ENCODE measurements at regions not wholly inside any gene's neighbourhood (a gene's known extent, or its start where the extent isn't known, plus 50 kb on each side); places are given as distances from the start of the nearest gene placed in this dataset.

DNA sequence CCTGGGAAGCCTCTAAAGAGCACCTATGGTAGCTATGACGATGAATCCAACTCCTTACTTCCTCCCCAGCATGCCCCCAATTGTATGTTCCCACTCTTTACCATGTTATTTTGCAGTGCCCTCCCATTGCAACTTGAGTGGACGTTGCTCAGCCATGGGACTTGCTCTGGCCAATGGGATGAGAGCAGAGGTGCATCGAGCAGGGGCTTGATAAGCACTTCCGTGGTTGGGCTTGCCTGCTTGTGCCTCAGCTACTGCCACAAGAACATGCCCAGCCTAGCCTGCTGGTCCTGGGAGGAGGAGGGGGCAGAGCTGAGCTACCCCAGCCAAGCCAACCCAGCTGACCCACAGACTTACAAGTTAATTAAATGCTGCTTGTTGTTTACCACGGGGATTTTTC is 71.1 kb upstream of the CTNNBL1 start:
- Histone ChIP-seq H3K9ac (ENCODE audit: low read length) (no peak overlapping the region), H3K9me3 (ENCODE audit: control insufficient read depth, low read length) (peaks cover 3% of the 10 kb centered on the region), H3K27me3 (replicated peaks; ENCODE audit: control insufficient read depth, insufficient read depth, low read length) (peaks cover 50% of the 10 kb centered on the region), H3K36me3 (ENCODE audit: control insufficient read depth, insufficient read depth, low read length, severe bottlenecking) (no peaks in the 10 kb centered on the region), H3K4me1 (ENCODE audit: control insufficient read depth, insufficient read depth, low read length) (no peaks in the 10 kb centered on the region), H3K4me3 (ENCODE audit: low read length) (no peak overlapping the region)
- DNase-seq (ENCODE audit: low read depth), result no peak

DNA sequence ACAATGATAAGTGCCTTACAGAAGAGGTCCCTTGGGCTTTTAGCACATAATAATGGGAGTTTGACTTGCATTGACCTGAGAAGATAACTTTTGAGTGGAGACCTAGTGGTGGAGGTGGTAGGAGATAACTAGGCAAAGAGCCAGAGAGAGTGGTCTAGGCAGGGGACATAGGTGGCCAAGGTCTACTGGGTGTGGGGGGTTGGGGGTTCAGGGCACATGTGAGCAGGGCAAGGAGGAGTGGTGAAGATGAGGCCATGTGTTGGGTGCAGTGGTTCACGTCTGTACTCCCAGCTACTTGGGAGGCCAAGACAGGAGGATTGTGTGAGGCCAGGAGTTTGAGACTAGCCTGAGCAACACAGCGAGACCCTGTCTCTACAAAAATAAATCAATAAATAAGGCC is 74.3 kb upstream of the CTNNBL1 start:
- H3K36me3 ChIP-seq (ENCODE audit: control insufficient read depth, insufficient read depth, low read length, severe bottlenecking), result no peaks in the 10 kb centered on the region
- H3K4me3 ChIP-seq (ENCODE audit: low read length), result no peak overlapping the region
- no peaks in the 10 kb centered on the region for H3K4me1 ChIP-seq (ENCODE audit: control insufficient read depth, insufficient read depth, low read length)
- DNase-seq (ENCODE audit: low read depth), result no peak
- H3K9me3 ChIP-seq (ENCODE audit: control insufficient read depth, low read length), result no peaks in the 10 kb centered on the region
- H3K9ac ChIP-seq (ENCODE audit: low read length), result no peak overlapping the region
- H3K27me3 ChIP-seq (replicated peaks; ENCODE audit: control insufficient read depth, insufficient read depth, low read length), result peaks cover 63% of the 10 kb centered on the region

DNA sequence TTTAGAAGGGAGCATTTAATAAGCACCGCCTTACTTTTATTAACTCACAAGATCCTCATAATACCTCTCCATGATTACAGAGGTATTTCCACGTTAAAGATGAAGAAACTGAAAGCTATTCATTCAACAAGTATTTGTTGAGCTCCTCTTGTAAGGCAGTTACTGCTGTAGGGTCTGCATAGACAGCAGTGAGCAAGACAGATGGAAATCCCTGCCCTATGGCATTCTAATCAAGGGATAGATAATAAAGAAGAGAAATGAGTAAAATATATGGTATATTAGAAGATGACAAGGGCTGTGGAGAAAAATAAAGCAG is 77.8 kb upstream of the CTNNBL1 start:
- no peak overlapping the region for H3K9ac ChIP-seq (ENCODE audit: low read length)
- H3K27me3 ChIP-seq (replicated peaks; ENCODE audit: control insufficient read depth, insufficient read depth, low read length), result peaks cover 46% of the 10 kb centered on the region
- DNase-seq (ENCODE audit: low read depth), result no peak
- H3K4me1 ChIP-seq (ENCODE audit: control insufficient read depth, insufficient read depth, low read length), result no peaks in the 10 kb centered on the region
- H3K4me3 ChIP-seq (ENCODE audit: low read length), result no peak overlapping the region
- H3K36me3 ChIP-seq (ENCODE audit: control insufficient read depth, insufficient read depth, low read length, severe bottlenecking), result no peaks in the 10 kb centered on the region
- peaks cover 11% of the 10 kb centered on the region for H3K9me3 ChIP-seq (ENCODE audit: control insufficient read depth, low read length)

DNA sequence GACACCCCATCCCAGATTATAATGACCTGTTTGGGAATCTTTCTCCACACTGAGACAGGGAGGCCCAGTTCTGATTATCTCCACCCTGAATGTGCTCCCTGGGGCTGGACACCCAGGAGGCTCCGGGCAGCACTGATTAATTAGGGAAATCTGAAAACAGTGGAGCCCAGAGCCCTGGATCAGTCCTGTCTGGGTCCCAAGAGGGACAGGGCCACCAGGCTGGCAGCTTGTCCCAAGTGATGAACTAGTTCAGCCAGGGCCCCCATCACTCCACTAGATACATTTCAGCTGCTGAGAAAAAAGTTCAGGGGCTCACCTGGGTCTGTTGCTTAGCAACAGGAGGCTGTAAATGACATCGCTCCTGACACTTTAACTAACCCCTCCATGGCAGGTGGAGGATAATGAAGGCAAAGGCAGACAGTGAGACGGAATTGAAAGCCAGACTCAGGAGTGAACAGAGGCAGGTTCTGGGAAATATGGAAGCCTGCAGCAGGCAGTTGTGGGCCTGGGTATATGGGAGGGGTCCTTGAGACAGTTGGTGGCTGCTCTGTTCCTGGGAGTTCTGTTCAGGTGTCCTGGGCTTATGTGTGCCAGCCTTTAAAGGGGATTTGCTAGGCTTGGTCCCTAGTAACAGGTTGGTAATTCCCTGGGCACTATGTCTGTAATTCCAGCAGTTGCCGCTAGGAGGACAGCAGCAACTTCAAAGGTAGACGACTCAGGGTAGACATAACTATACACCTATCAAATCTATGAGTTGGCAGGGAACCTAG is 78.3 kb upstream of the CTNNBL1 start:
- peak; percentile 15 for DNase-seq (ENCODE audit: low read depth)
- H3K9ac ChIP-seq (ENCODE audit: low read length), result no peak overlapping the region
- H3K36me3 ChIP-seq (ENCODE audit: control insufficient read depth, insufficient read depth, low read length, severe bottlenecking), result no peaks in the 10 kb centered on the region
- H3K4me1 ChIP-seq (ENCODE audit: control insufficient read depth, insufficient read depth, low read length), result no peaks in the 10 kb centered on the region
- H3K4me3 ChIP-seq (ENCODE audit: low read length), result no peak overlapping the region
- H3K27me3 ChIP-seq (replicated peaks; ENCODE audit: control insufficient read depth, insufficient read depth, low read length), result peaks cover 41% of the 10 kb centered on the region
- H3K9me3 ChIP-seq (ENCODE audit: control insufficient read depth, low read length), result peaks cover 11% of the 10 kb centered on the region

DNA sequence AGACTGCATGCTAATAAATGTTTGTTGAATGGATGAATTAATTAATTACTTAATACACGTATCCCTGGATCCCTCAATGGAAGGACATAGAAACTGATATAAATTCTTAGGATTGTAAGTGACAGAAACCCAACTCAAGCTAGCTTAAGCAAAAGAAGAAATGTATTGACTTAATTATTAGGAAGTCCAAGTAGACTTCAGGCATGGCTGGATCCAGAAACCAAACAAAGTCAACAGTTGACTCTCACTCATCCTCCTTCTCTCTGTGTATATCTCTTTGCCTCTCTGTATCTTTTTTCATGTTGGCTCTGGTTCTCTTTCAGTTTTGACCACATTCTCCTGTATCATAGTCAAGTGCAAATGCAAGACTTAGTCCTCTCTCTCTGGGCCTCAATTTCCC is 82.0 kb upstream of the CTNNBL1 start:
- Histone ChIP-seq H3K36me3 (ENCODE audit: control insufficient read depth, insufficient read depth, low read length, severe bottlenecking) (no peaks in the 10 kb centered on the region), H3K9me3 (ENCODE audit: control insufficient read depth, low read length) (peaks cover 13% of the 10 kb centered on the region), H3K4me3 (ENCODE audit: low read length) (no peak overlapping the region), H3K9ac (ENCODE audit: low read length) (no peak overlapping the region), H3K27me3 (replicated peaks; ENCODE audit: control insufficient read depth, insufficient read depth, low read length) (peaks cover 33% of the 10 kb centered on the region), H3K4me1 (ENCODE audit: control insufficient read depth, insufficient read depth, low read length) (no peaks in the 10 kb centered on the region)
- no peak for DNase-seq (ENCODE audit: low read depth)

DNA sequence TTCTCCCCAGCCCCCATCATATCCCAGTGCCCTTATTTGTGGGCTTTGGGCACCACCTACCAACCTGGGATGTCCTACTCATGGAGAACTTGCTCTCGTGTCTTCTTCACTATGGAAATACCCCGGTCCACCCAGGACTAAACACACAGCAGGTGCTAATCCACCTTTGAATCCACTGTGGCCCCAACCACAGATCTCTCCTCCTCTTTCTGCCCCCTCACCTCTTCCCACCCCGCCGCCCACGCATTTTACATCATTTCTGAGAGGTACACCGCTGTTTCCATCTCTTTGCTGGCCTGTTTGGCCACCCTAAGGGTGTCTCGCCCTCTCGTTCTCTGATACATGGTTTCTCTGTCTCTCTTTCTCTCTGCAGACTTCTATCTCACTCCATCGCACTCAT is 82.5 kb upstream of the CTNNBL1 start:
- H3K4me3 ChIP-seq (ENCODE audit: low read length), result no peak overlapping the region
- H3K36me3 ChIP-seq (ENCODE audit: control insufficient read depth, insufficient read depth, low read length, severe bottlenecking), result no peaks in the 10 kb centered on the region
- H3K4me1 ChIP-seq (ENCODE audit: control insufficient read depth, insufficient read depth, low read length), result no peaks in the 10 kb centered on the region
- H3K27me3 ChIP-seq (replicated peaks; ENCODE audit: control insufficient read depth, insufficient read depth, low read length), result peaks cover 38% of the 10 kb centered on the region
- H3K9me3 ChIP-seq (ENCODE audit: control insufficient read depth, low read length), result peaks cover 13% of the 10 kb centered on the region
- no peak overlapping the region for H3K9ac ChIP-seq (ENCODE audit: low read length)
- DNase-seq (ENCODE audit: low read depth), result no peak

DNA sequence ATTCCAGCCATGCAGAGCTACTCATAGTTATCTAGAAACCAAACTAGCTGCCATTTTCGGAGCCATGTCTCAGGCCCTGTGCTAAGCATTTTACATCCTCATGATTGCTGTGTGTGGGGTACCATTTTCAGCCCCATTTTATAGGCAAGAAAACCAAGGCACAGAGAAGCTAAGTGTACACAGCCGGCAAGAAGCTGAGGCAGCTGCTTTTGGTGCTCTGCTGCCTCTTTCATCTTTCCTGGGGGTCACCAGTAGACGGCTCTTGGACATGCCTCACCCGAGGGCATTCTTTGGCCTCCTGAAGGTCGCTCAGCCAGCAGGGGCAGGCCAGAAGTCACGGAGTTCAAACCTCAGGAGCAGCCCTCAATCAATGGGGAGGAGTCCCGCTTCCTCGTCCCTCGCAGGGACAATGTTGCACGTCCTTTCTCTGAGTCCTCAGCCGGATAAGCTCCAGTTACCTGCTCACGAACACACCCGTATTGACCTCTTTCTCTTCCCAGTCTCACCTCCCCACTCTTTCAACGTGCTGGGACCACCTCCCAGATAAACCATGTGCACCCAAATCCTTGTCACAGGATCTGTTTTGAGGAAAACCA is 82.6 kb upstream of the BLCAP start:
- no peak overlapping the region for H3K9ac ChIP-seq (ENCODE audit: low read length)
- no peak for DNase-seq (ENCODE audit: low read depth)
- no peaks in the 10 kb centered on the region for H3K36me3 ChIP-seq (ENCODE audit: control insufficient read depth, insufficient read depth, low read length, severe bottlenecking)
- no peaks in the 10 kb centered on the region for H3K4me1 ChIP-seq (ENCODE audit: control insufficient read depth, insufficient read depth, low read length)
- H3K9me3 ChIP-seq (ENCODE audit: control insufficient read depth, low read length), result peaks cover 13% of the 10 kb centered on the region
- H3K4me3 ChIP-seq (ENCODE audit: low read length), result no peak overlapping the region
- H3K27me3 ChIP-seq (replicated peaks; ENCODE audit: control insufficient read depth, insufficient read depth, low read length), result peaks cover 42% of the 10 kb centered on the region

DNA sequence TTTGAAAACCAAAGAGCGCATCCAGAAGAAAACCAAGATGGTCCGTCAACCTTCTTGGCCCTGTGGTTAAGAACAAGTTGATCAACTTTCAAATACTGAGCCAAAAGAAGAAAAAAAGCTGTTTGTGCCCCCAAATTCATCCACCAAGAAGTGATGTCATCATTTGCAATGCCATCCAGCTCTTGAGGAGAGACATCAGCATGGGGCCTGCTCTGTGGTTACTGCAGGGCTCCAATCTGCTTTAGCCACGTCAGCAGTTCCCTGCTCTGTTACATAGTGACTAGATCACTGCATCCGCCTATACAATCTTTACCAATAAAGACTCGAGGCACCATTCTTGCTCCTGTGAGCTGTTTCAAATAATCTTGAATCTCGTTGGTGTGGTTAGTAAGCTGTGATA is 75.0 kb upstream of the BLCAP start:
- no peaks in the 10 kb centered on the region for H3K4me1 ChIP-seq (ENCODE audit: control insufficient read depth, insufficient read depth, low read length)
- H3K36me3 ChIP-seq (ENCODE audit: control insufficient read depth, insufficient read depth, low read length, severe bottlenecking), result no peaks in the 10 kb centered on the region
- H3K27me3 ChIP-seq (replicated peaks; ENCODE audit: control insufficient read depth, insufficient read depth, low read length), result peaks cover 66% of the 10 kb centered on the region

DNA sequence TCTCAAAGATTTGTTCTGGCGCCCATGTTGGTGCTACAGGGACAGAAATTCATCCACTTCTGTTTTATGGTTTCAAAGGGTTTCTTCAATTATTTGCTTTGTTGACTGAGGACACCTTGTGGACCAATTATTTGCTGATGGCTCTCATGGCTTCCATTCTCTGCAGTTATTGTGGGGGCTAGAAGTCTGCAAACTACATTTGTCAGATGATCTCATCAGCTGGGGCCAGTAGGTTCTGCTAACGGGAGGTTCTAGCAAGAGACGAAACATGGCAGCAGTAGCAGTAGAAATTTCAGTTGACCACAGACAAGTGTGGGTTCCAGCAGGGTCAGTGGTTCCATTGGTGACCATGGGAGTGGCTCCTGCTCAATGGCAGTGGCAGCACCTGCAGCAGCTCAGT is 72.8 kb upstream of the BLCAP start:
- Histone ChIP-seq H3K9ac (ENCODE audit: low read length) (no peak overlapping the region), H3K4me3 (ENCODE audit: low read length) (no peak overlapping the region), H3K27me3 (replicated peaks; ENCODE audit: control insufficient read depth, insufficient read depth, low read length) (peaks cover 67% of the 10 kb centered on the region), H3K36me3 (ENCODE audit: control insufficient read depth, insufficient read depth, low read length, severe bottlenecking) (no peaks in the 10 kb centered on the region), H3K4me1 (ENCODE audit: control insufficient read depth, insufficient read depth, low read length) (no peaks in the 10 kb centered on the region), H3K9me3 (ENCODE audit: control insufficient read depth, low read length) (peaks cover 4% of the 10 kb centered on the region)
- no peak for DNase-seq (ENCODE audit: low read depth)

More for the DNA sequence above, 75.0 kb upstream of the BLCAP start:
- peaks cover 4% of the 10 kb centered on the region for H3K9me3 ChIP-seq (ENCODE audit: control insufficient read depth, low read length)
- no peak overlapping the region for H3K4me3 ChIP-seq (ENCODE audit: low read length)
- DNase-seq (ENCODE audit: low read depth), result no peak
- no peak overlapping the region for H3K9ac ChIP-seq (ENCODE audit: low read length)

DNA sequence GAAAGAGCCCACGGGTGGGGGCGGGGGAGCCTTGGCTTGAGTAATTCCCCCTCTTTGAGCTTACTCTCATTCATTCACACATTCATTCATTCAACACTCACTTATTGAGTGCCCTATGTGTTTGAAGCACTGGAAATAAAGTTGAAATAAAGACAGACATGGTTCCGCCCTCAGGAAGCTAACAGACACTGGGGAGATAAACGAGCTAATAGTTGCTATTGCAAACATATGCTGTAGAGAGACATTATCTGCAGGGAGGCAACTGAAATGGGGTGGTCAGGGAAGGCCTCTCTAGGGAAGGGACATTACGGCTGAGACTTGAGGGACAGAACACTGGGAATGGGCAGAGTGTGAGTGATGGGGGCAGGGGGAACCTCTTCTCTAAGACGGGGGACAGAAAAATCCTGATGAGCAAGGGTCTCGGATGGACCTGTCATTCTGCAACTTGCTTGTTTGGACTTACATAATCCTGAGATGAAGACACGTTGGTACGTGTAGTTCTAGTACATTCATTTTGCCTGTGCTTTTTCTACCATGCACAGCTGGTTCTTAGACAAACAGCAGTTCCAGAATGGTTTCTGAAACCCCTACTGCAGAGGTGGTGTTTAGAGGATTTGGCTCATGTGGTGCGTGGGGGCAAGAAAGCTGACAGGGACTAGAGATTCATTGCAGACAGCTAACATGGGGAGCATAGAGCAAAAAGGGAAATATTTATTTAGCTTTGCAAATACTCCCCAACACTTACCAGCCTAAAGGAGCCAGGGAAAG is 71.1 kb upstream of the BLCAP start:
- Histone ChIP-seq H3K4me3 (ENCODE audit: low read length) (no peak overlapping the region), H3K36me3 (ENCODE audit: control insufficient read depth, insufficient read depth, low read length, severe bottlenecking) (no peaks in the 10 kb centered on the region), H3K9ac (ENCODE audit: low read length) (no peak overlapping the region), H3K4me1 (ENCODE audit: control insufficient read depth, insufficient read depth, low read length) (no peaks in the 10 kb centered on the region), H3K27me3 (replicated peaks; ENCODE audit: control insufficient read depth, insufficient read depth, low read length) (peaks cover 58% of the 10 kb centered on the region), H3K9me3 (ENCODE audit: control insufficient read depth, low read length) (peaks cover 4% of the 10 kb centered on the region)
- no peak for DNase-seq (ENCODE audit: low read depth)

DNA sequence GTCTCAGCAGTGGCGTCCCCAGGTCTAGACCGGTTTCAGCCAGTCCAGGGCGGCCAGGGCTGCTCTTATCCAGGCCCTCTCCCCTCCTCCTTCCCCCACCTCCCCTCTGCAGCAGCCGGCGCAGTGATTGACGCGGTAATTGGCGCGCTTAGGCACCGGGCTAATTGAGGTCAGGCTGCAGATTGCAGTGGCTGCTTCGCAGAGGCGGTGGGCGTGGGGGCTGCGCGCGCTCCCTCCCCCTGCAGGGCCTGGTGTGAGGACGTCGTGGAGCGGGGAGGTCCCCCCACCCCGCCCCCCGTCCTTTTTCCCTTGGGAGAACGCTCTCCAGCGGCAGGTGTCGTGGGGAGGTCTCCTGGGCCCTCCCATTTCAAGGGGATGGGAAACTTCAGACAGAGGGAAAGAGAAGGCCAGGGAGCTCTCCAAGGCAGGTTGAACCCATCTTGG is 70.4 kb upstream of the BLCAP start:
- Histone ChIP-seq H3K4me3 (ENCODE audit: low read length) (no peak overlapping the region), H3K9ac (ENCODE audit: low read length) (no peak overlapping the region), H3K36me3 (ENCODE audit: control insufficient read depth, insufficient read depth, low read length, severe bottlenecking) (no peaks in the 10 kb centered on the region), H3K27me3 (replicated peaks; ENCODE audit: control insufficient read depth, insufficient read depth, low read length) (peaks cover 57% of the 10 kb centered on the region), H3K9me3 (ENCODE audit: control insufficient read depth, low read length) (peaks cover 4% of the 10 kb centered on the region), H3K4me1 (ENCODE audit: control insufficient read depth, insufficient read depth, low read length) (no peaks in the 10 kb centered on the region)
- DNase-seq (ENCODE audit: low read depth), result no peak

Measured in adipocyte (in vitro differentiated cells).